Mammary epithelial cell (primary cell): ENCODE measurements at regions not wholly inside any gene's neighbourhood (a gene's known extent, or its start where the extent isn't known, plus 50 kb on each side); places are given as distances from the start of the nearest gene placed in this dataset.

Source experiments
- CTCF ChIP-seq, 2 donors: IDR thresholded peaks in 1 of 2; conservative IDR thresholded peaks in 1 of 2; 2 replicates each; pipeline ENCODE4 v1.5.1; 2011 to 2012; ENCODE audit warnings: inconsistent platforms in 2 of 2, low read length in 2 of 2, mild to moderate bottlenecking in 2 of 2, control low read depth in 1 of 2, low read depth in 1 of 2; ENCODE audit not compliant: insufficient read depth in 1 of 2; ENCODE audit errors: extremely low read depth in 1 of 2
- EZH2 ChIP-seq: IDR thresholded peaks from 2 replicates; pipeline ENCODE4 v1.6.1; 2012; ENCODE audit warnings: low read length, inconsistent platforms, borderline replicate concordance

DNA sequence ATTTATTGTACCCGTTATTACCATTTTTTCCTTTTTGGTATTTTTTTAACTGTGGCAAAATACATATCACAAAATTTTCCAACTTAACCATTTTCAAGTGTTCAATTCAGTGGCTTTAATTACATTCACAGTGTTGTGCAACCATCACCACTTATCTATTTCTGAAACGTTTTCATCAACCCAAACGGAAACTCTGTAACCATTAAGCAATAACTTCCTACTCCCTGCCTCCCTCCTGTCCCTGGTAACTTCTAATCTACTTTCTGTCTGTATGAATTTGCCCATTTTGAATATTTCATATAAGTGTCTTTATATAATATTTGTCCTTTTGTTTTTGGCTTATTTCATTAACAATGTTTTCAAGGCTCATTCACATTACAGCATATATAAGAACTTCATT, 57.4 kb upstream of the MSN start:
- no peak for TF ChIP-seq CTCF (conservative IDR thresholded peaks at IDR 0.05 in 1 of 2, IDR thresholded peaks at IDR 0.05 in 1 of 2; ENCODE audit: extremely low read depth in 1 of 2, insufficient read depth in 1 of 2, low read depth in 1 of 2, low read length in 2 of 2)
- no peak for TF ChIP-seq EZH2
